ENCODE measurements at regions not wholly inside any gene's neighbourhood (a gene's known extent, or its start where the extent isn't known, plus 50 kb on each side); places are given as distances from the start of the nearest gene placed in this dataset.

DNA sequence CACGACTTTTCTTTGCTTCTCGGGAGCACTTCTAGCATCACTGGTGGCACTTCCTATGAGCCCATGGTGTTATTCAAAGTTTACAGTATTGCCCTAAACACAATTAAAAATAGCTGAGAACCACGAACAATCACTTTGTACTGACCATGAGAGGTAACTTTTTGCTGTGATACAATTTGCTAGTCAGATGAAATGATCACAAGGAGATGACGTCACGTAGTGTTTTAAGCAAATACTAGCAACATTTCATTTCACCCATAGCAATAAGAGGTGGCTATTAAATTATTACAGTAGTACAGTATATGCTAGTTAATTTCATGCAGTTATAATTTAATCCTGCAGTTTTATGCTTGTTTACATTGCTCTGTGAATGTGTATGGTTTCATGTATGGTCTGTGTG is 108.9 kb upstream of the DOK6 start:
- H3K36me3 ChIP-seq (replicated peaks; ENCODE audit: insufficient read depth, low read length): no peaks in the 10 kb centered on the region
- H3K9ac ChIP-seq (ENCODE audit: low read length): no peak overlapping the region
- H3K9me3 ChIP-seq (replicated peaks; ENCODE audit: insufficient read depth, low read length): no peaks in the 10 kb centered on the region
- H3K9me2 ChIP-seq (replicated peaks; ENCODE audit: insufficient read depth, low read length): no peaks in the 10 kb centered on the region
- H3F3A ChIP-seq (ENCODE audit: insufficient read depth, low read length): no peaks in the 10 kb centered on the region
- H2AFZ ChIP-seq (ENCODE audit: low read length): no peak overlapping the region
- no peaks in the 10 kb centered on the region for H3K27me3 ChIP-seq (replicated peaks; ENCODE audit: insufficient read depth, low read length)
- DNase-seq: no peak
- no peaks in the 10 kb centered on the region for H3K79me2 ChIP-seq (ENCODE audit: low read length)
- H4K20me1 ChIP-seq (ENCODE audit: insufficient read depth, low read length): no peaks in the 10 kb centered on the region
- H3K4me1 ChIP-seq (ENCODE audit: low read length): no peaks in the 10 kb centered on the region
- H3K27ac ChIP-seq (ENCODE audit: low read length): no peak overlapping the region
- no peak for TF ChIP-seq EZH2phosphoT487 (IDR thresholded peaks at IDR 0.05; ENCODE audit: low read length)
- TF ChIP-seq, protein P1, sequence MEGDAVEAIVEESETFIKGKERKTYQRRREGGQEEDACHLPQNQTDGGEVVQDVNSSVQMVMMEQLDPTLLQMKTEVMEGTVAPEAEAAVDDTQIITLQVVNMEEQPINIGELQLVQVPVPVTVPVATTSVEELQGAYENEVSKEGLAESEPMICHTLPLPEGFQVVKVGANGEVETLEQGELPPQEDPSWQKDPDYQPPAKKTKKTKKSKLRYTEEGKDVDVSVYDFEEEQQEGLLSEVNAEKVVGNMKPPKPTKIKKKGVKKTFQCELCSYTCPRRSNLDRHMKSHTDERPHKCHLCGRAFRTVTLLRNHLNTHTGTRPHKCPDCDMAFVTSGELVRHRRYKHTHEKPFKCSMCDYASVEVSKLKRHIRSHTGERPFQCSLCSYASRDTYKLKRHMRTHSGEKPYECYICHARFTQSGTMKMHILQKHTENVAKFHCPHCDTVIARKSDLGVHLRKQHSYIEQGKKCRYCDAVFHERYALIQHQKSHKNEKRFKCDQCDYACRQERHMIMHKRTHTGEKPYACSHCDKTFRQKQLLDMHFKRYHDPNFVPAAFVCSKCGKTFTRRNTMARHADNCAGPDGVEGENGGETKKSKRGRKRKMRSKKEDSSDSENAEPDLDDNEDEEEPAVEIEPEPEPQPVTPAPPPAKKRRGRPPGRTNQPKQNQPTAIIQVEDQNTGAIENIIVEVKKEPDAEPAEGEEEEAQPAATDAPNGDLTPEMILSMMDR (IDR thresholded peaks at IDR 0.05; ENCODE audit: low read length): no peak
- TF ChIP-seq EZH2 (optimal IDR thresholded peaks at IDR 0.05; ENCODE audit: low read depth, low read length): no peak
- H3K4me2 ChIP-seq (ENCODE audit: low read depth, low read length): no peak overlapping the region
- H3K4me3 ChIP-seq (ENCODE audit: low read length): no peak overlapping the region

DNA sequence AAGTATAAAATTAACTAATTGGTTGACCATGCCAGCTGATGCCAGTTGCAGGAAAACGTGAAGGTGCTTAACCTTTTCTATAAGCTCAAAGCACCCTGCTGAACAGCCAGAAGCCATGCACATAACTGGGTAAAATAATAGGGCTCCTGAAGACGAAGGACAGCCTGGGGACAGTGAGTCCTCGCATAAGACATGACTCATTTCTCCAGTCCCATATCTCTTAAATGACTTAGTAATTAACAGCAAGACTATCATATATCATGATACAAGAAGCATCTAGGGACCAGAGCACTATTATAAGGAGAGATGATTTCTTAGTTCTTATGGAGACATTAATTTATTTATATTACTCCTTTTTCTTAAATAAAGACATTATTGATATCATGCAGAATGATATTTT is 100.5 kb upstream of the DOK6 start:
- Histone ChIP-seq H3K36me3 (replicated peaks; ENCODE audit: insufficient read depth, low read length) (no peaks in the 10 kb centered on the region), H3K9me3 (replicated peaks; ENCODE audit: insufficient read depth, low read length) (no peaks in the 10 kb centered on the region), H3K4me3 (ENCODE audit: low read length) (no peak overlapping the region), H3K4me1 (ENCODE audit: low read length) (no peaks in the 10 kb centered on the region), H2AFZ (ENCODE audit: low read length) (no peak overlapping the region), H3K79me2 (ENCODE audit: low read length) (no peaks in the 10 kb centered on the region), H3K27ac (ENCODE audit: low read length) (no peak overlapping the region), H3K9me2 (replicated peaks; ENCODE audit: insufficient read depth, low read length) (no peaks in the 10 kb centered on the region), H3K27me3 (replicated peaks; ENCODE audit: insufficient read depth, low read length) (no peaks in the 10 kb centered on the region), H3K4me2 (ENCODE audit: low read depth, low read length) (no peak overlapping the region), H3F3A (ENCODE audit: insufficient read depth, low read length) (no peaks in the 10 kb centered on the region), H3K9ac (ENCODE audit: low read length) (no peak overlapping the region), H4K20me1 (ENCODE audit: insufficient read depth, low read length) (no peaks in the 10 kb centered on the region)
- TF ChIP-seq EZH2phosphoT487 (IDR thresholded peaks at IDR 0.05; ENCODE audit: low read length) (no peak), EZH2 (optimal IDR thresholded peaks at IDR 0.05; ENCODE audit: low read depth, low read length) (no peak)
- TF ChIP-seq, protein P1 (IDR thresholded peaks at IDR 0.05; ENCODE audit: low read length): no peak
- DNase-seq: no peak

DNA sequence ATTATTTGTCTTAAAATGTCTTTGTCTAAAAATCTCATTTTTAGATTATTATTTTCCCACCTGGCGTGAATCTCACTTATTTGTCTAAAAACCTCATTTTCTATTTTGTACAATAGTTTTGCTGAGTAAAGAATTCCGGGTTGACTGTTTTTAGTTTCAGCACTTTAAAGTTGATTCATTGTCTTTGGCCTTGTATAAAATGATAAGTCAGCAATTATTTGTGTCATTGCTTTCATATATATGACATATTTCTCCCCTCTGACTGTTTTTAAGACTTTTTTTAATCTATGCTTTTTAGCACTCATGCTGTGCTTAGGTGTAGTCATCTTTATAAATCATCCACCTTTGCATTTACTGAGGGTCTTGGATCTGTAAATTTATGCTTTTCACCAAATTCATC is 92.1 kb upstream of the DOK6 start:
- H3K9me2 ChIP-seq (replicated peaks; ENCODE audit: insufficient read depth, low read length): no peaks in the 10 kb centered on the region
- H3K9me3 ChIP-seq (replicated peaks; ENCODE audit: insufficient read depth, low read length): no peaks in the 10 kb centered on the region
- H3K36me3 ChIP-seq (replicated peaks; ENCODE audit: insufficient read depth, low read length): no peaks in the 10 kb centered on the region
- no peaks in the 10 kb centered on the region; the same call in 1 of the 2 replicates for H3K4me1 ChIP-seq (ENCODE audit: low read length)
- H3K4me2 ChIP-seq (ENCODE audit: low read depth, low read length): no peak overlapping the region
- DNase-seq: no peak
- TF ChIP-seq EZH2 (optimal IDR thresholded peaks at IDR 0.05; ENCODE audit: low read depth, low read length) (no peak), EZH2phosphoT487 (IDR thresholded peaks at IDR 0.05; ENCODE audit: low read length) (no peak)
- TF ChIP-seq, protein P1 (IDR thresholded peaks at IDR 0.05; ENCODE audit: low read length): no peak
- no peaks in the 10 kb centered on the region for H4K20me1 ChIP-seq (ENCODE audit: insufficient read depth, low read length)
- H3F3A ChIP-seq (ENCODE audit: insufficient read depth, low read length): no peaks in the 10 kb centered on the region
- no peak overlapping the region for H3K27ac ChIP-seq (ENCODE audit: low read length)
- H3K79me2 ChIP-seq (ENCODE audit: low read length): no peaks in the 10 kb centered on the region
- H3K4me3 ChIP-seq (ENCODE audit: low read length): no peak overlapping the region
- H3K9ac ChIP-seq (ENCODE audit: low read length): no peak overlapping the region
- H2AFZ ChIP-seq (ENCODE audit: low read length): no peak overlapping the region
- no peaks in the 10 kb centered on the region for H3K27me3 ChIP-seq (replicated peaks; ENCODE audit: insufficient read depth, low read length)
